Trophoblast cell (in vitro differentiated cells and primary cell): ENCODE measurements at regions not wholly inside any gene's neighbourhood (a gene's known extent, or its start where the extent isn't known, plus 50 kb on each side); places are given as distances from the start of the nearest gene placed in this dataset.

Source experiments
- DNase-seq, 2 donors: peaks; one replicate each; pipeline ENCODE4 v3.0.0-alpha.2; 2016
- H2AFZ ChIP-seq: 2 replicates; pipeline ENCODE4 v1.6.1; 2013; ENCODE audit warnings: low read length, moderate library complexity, mild to moderate bottlenecking; ENCODE audit not compliant: insufficient read depth, poor library complexity
- H2AK5ac ChIP-seq: 2 replicates; pipeline ENCODE4 v1.6.1; 2013; ENCODE audit warnings: mild to moderate bottlenecking, low read length
- H2BK120ac ChIP-seq: 2 replicates; pipeline ENCODE4 v1.6.1; 2013; ENCODE audit warnings: low read length, mild to moderate bottlenecking, moderate library complexity; ENCODE audit not compliant: insufficient read depth, poor library complexity
- H2BK12ac ChIP-seq: 2 replicates; pipeline ENCODE4 v1.6.1; 2013; ENCODE audit warnings: mild to moderate bottlenecking, low read length, moderate library complexity
- H2BK5ac ChIP-seq: 2 replicates; pipeline ENCODE4 v1.6.1; 2013; ENCODE audit warnings: low read length, low read depth, moderate library complexity, mild to moderate bottlenecking; ENCODE audit not compliant: poor library complexity
- H3K14ac ChIP-seq: 2 replicates; pipeline ENCODE4 v1.6.1; 2013; ENCODE audit warnings: mild to moderate bottlenecking, low read length
- H3K18ac ChIP-seq: 2 replicates; pipeline ENCODE4 v1.6.1; 2013; ENCODE audit warnings: mild to moderate bottlenecking, low read length
- H3K23ac ChIP-seq: 2 replicates; pipeline ENCODE4 v1.6.1; 2013; ENCODE audit warnings: low read length
- H3K27ac ChIP-seq: 2 replicates; pipeline ENCODE4 v1.5.1; 2013; ENCODE audit warnings: low read depth, mild to moderate bottlenecking, inconsistent platforms, low read length, moderate library complexity
- H3K27me3 ChIP-seq: 2 replicates; pipeline ENCODE4 v1.6.1; 2013; ENCODE audit warnings: inconsistent platforms, mild to moderate bottlenecking, low read length, moderate library complexity; ENCODE audit not compliant: insufficient read depth
- H3K36me3 ChIP-seq, 2 experiments: 1 replicate in 1 of 2; 2 replicates in 1 of 2; pipeline ENCODE4 v1.6.1; 2013; ENCODE audit warnings: low read length in 2 of 2, mild to moderate bottlenecking in 2 of 2, moderate library complexity in 1 of 2; ENCODE audit not compliant: insufficient read depth in 2 of 2, control insufficient read depth in 1 of 2
- H3K4ac ChIP-seq: 2 replicates; pipeline ENCODE4 v1.6.1; 2013; ENCODE audit warnings: low read depth, mild to moderate bottlenecking, low read length, moderate library complexity
- H3K4me1 ChIP-seq, 2 experiments: 1 replicate in 1 of 2; 2 replicates in 1 of 2; pipeline ENCODE4 v1.6.1; 2013; ENCODE audit warnings: low read length in 2 of 2, mild to moderate bottlenecking in 2 of 2, moderate library complexity in 1 of 2; ENCODE audit not compliant: insufficient read depth in 2 of 2, control insufficient read depth in 1 of 2
- H3K4me2 ChIP-seq: 2 replicates; pipeline ENCODE4 v1.6.1; 2013; ENCODE audit warnings: inconsistent platforms, mild to moderate bottlenecking, low read length, moderate library complexity
- H3K4me3 ChIP-seq: 2 replicates; pipeline ENCODE4 v1.5.1; 2013; ENCODE audit warnings: mild to moderate bottlenecking, low read depth, low read length, inconsistent platforms
- H3K79me1 ChIP-seq: one replicate; pipeline ENCODE4 v1.6.1; 2013; ENCODE audit warnings: low read length
- H3K79me2 ChIP-seq: 2 replicates; pipeline ENCODE4 v1.6.1; 2013; ENCODE audit warnings: low read length, mild to moderate bottlenecking; ENCODE audit not compliant: control insufficient read depth, insufficient read depth, poor library complexity
- H3K9ac ChIP-seq: 2 replicates; pipeline ENCODE4 v1.6.1; 2013; ENCODE audit warnings: mild to moderate bottlenecking, low read length
- H3K9me3 ChIP-seq: 2 replicates; pipeline ENCODE4 v1.6.1; 2013; ENCODE audit warnings: low read depth, mild to moderate bottlenecking, control low read depth, inconsistent platforms, low read length; ENCODE audit not compliant: insufficient read depth
- H4K12ac ChIP-seq: 2 replicates; pipeline ENCODE4 v1.6.1; 2013; ENCODE audit warnings: low read depth, mild to moderate bottlenecking, low read length, moderate library complexity
- H4K8ac ChIP-seq: 2 replicates; pipeline ENCODE4 v1.6.1; 2013; ENCODE audit warnings: low read depth, mild to moderate bottlenecking, low read length, moderate library complexity
- H4K91ac ChIP-seq: one replicate; pipeline ENCODE4 v1.6.1; 2013; ENCODE audit warnings: low read depth, mild to moderate bottlenecking, low read length, moderate library complexity
- WGBS: extraction: QIAGEN DNeasy Blood & Tissue Kit; methylation state at CpG from one replicate; pipeline ENCODE4 v1.1.7; 2013; ENCODE audit warnings: missing lambda C conversion rate; ENCODE audit not compliant: insufficient read length, insufficient coverage; ENCODE audit errors: extremely low coverage; 5-methylcytosine and 5-hydroxymethylcytosine counted together

DNA sequence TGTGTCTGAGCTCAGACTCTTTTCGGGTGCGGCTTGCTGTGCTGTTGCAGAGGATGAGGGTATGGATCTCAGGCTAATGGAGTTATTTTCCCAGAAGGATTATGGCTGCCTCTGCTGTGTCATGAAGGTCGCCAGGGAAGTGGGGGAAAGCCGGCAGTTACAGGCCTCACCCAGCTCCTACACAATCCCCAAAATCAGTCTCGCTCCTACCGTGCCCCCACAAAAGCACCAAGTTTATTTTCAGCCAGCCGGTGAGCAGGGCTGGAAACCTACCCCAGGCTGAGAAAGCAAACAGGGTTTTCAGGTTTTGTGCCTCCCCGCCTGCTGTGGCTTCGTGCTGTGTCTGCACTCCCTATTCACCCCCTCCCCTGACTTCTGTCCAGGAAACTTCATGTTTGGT is 113.3 kb downstream of the SLC24A2 start:
- no peak overlapping the region for H3K4me2 ChIP-seq
- no peak overlapping the region for H2BK5ac ChIP-seq
- H3K4me3 ChIP-seq, result no peak overlapping the region
- no peak overlapping the region for H2BK12ac ChIP-seq
- no peak overlapping the region for H2BK120ac ChIP-seq
- H3K4me1 ChIP-seq, result peaks cover 3 to 5% of the 10 kb centered on the region in 2 experiments
- DNase-seq, result no peak
- no peaks in the 10 kb centered on the region for H3K79me1 ChIP-seq
- no CpG with 5 or more reads among the region's 9 CpGs for WGBS
- no peak overlapping the region for H4K12ac ChIP-seq
- H3K18ac ChIP-seq, result no peak overlapping the region
- no peak overlapping the region for H2AFZ ChIP-seq
- no peaks in the 10 kb centered on the region for H3K9me3 ChIP-seq
- no peaks in the 10 kb centered on the region for H3K36me3 ChIP-seq
- H3K14ac ChIP-seq, result no peak overlapping the region
- H3K23ac ChIP-seq, result no peak overlapping the region
- no peak overlapping the region for H3K9ac ChIP-seq
- H3K4ac ChIP-seq, result no peak overlapping the region
- no peak overlapping the region for H4K91ac ChIP-seq
- no peaks in the 10 kb centered on the region for H3K27me3 ChIP-seq
- no peak overlapping the region for H2AK5ac ChIP-seq
- no peak overlapping the region for H3K27ac ChIP-seq
- no peaks in the 10 kb centered on the region for H3K79me2 ChIP-seq
- no peak overlapping the region for H4K8ac ChIP-seq

DNA sequence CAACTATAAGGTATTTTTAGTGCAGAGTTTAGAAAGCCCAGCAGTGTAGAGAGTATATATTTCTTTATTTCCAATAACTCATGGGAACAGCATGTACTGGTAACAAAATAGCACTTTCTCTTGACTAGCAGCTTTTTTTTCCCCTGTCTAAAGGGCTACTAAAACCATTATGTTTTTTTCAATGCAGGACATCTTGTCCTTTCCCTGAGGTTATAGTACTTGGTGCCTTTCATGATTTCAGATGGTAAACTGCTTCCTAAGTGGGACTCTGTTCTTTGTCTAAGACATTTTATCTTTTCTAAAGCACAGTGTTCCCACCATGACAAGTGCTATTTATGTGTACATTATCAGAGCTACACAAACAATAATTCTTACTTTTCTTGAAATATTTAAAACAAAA is 122.3 kb downstream of the SLC24A2 start:
- Histone ChIP-seq H3K9ac (no peak overlapping the region), H3K14ac (no peak overlapping the region), H3K4ac (no peak overlapping the region), H4K8ac (no peak overlapping the region), H2BK12ac (no peak overlapping the region), H2BK120ac (no peak overlapping the region), H3K27me3 (no peaks in the 10 kb centered on the region), H3K27ac (no peak overlapping the region), H3K36me3 (no peaks in the 10 kb centered on the region), H3K23ac (no peak overlapping the region), H2AK5ac (no peak overlapping the region), H3K4me2 (no peak overlapping the region), H2BK5ac (no peak overlapping the region), H3K9me3 (no peaks in the 10 kb centered on the region), H4K12ac (no peak overlapping the region), H3K79me1 (no peaks in the 10 kb centered on the region), H3K4me3 (no peak overlapping the region), H3K18ac (no peak overlapping the region), H3K79me2 (no peaks in the 10 kb centered on the region), H3K4me1 (no peaks in the 10 kb centered on the region), H2AFZ (no peak overlapping the region), H4K91ac (no peak overlapping the region)
- DNase-seq, result no peak

DNA sequence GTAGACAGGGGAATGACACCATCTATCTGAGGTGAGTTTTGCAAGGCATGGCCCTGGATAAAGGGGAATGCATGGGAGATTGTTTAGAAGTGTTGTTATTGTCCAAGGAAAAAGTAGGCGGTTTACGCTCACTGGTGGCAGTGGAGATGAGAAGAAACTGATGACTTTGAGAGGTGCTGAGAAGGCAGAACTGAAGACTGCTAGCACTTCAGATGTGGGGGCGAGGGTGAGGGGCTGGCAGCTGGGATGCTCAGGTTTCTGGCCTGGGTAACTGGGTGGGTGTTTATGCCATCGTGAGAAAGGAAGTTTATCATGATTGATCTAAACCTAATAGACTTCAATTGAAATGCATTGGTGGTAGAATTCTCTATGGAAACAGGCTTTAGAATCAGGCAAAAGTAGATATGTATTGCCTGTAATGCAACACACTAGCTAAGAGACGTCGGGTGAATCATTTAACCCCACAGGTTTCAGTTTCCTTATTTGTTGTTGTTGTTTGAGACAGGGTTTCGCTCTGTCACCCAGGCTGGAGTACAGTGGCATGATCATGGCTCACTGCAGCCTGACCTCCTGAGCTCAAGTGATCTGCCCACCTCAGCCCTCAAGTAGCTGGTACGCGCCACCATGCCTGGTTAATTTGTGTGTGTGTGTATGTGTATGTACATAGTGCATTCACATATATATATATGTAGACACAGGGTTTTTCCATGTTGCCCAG is 123.5 kb downstream of the SLC24A2 start:
- no peak overlapping the region for H2BK12ac ChIP-seq
- WGBS, result no CpG with 5 or more reads among the region's 9 CpGs
- H3K79me1 ChIP-seq, result no peaks in the 10 kb centered on the region
- no peak overlapping the region for H3K4ac ChIP-seq
- H3K4me3 ChIP-seq, result no peak overlapping the region
- H3K9me3 ChIP-seq, result no peaks in the 10 kb centered on the region
- no peaks in the 10 kb centered on the region for H3K4me1 ChIP-seq
- no peak overlapping the region for H4K91ac ChIP-seq
- no peak overlapping the region for H3K18ac ChIP-seq
- H2AK5ac ChIP-seq, result no peak overlapping the region
- H2BK5ac ChIP-seq, result no peak overlapping the region
- no peak overlapping the region for H2AFZ ChIP-seq
- no peaks in the 10 kb centered on the region for H3K27me3 ChIP-seq
- H3K9ac ChIP-seq, result no peak overlapping the region
- no peak overlapping the region for H3K14ac ChIP-seq
- no peak for DNase-seq
- H3K4me2 ChIP-seq, result no peak overlapping the region
- H2BK120ac ChIP-seq, result no peak overlapping the region
- no peak overlapping the region for H4K12ac ChIP-seq
- no peak overlapping the region for H4K8ac ChIP-seq
- H3K27ac ChIP-seq, result no peak overlapping the region
- H3K79me2 ChIP-seq, result no peaks in the 10 kb centered on the region
- no peak overlapping the region for H3K23ac ChIP-seq
- H3K36me3 ChIP-seq, result no peaks in the 10 kb centered on the region

DNA sequence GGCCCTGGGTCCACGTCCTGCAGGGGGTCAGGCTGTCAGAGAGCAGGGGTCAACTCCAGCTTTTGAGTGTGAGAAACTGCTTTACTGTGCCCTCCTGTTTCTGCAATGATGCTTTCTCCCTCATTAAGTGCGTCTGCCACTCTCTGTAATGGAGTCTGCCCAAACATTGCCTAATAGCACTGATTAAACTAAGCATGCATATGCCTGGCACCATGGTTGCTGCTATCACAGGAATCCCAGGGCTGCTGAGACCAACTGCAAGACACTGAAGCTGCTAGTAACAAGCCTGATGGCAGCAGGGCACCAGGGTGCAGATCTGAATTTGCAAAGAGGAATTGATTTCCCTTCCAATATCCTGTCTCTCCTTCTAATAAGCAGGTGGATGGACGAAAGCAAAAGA is 125.3 kb downstream of the SLC24A2 start:
- no peak overlapping the region for H3K18ac ChIP-seq
- no peak overlapping the region for H2BK12ac ChIP-seq
- no peak overlapping the region for H3K4me2 ChIP-seq
- H2BK120ac ChIP-seq, result no peak overlapping the region
- H3K27me3 ChIP-seq, result no peaks in the 10 kb centered on the region
- no peak overlapping the region for H3K9ac ChIP-seq
- no peaks in the 10 kb centered on the region for H3K9me3 ChIP-seq
- no peak overlapping the region for H4K91ac ChIP-seq
- H3K79me1 ChIP-seq, result no peaks in the 10 kb centered on the region
- H2AFZ ChIP-seq, result no peak overlapping the region
- no CpG with 5 or more reads among the region's 3 CpGs for WGBS
- no peaks in the 10 kb centered on the region for H3K79me2 ChIP-seq
- no peak overlapping the region for H3K4ac ChIP-seq
- no peaks in the 10 kb centered on the region for H3K36me3 ChIP-seq
- H4K12ac ChIP-seq, result no peak overlapping the region
- no peak overlapping the region for H3K23ac ChIP-seq
- H2AK5ac ChIP-seq, result no peak overlapping the region
- H3K4me1 ChIP-seq, result no peaks in the 10 kb centered on the region
- no peak overlapping the region for H3K27ac ChIP-seq
- no peak for DNase-seq
- H2BK5ac ChIP-seq, result no peak overlapping the region
- no peak overlapping the region for H3K4me3 ChIP-seq
- H3K14ac ChIP-seq, result no peak overlapping the region
- no peak overlapping the region for H4K8ac ChIP-seq
